Panc1 (cell line): ENCODE measurements at regions not wholly inside any gene's neighbourhood (a gene's known extent, or its start where the extent isn't known, plus 50 kb on each side); places are given as distances from the start of the nearest gene placed in this dataset.

Experiments used
- ATAC-seq: fragments of 200-7000 bp; cut with Tn5 transposase; 2 replicates; pipeline ENCODE4 v1.9.1; 2020; ENCODE audit warnings: mild to moderate bottlenecking, moderate library complexity
- BruUV-seq: library from RNA; stranded (reverse); fragments of 400-500 nt; replicated peaks from 2 replicates; lab custom pipeline; 2021; lab: Mats Ljungman, UMichigan
- CTCF ChIA-PET: fragments of 300-600 bp; sonication (Branson Sonifier 250); formaldehyde crosslinking; loops from one replicate; lab custom pipeline; 2022; ENCODE audit warnings: antibody characterized with exemption; lab: Charles Lee
- POLR2A ChIA-PET: fragments of 300-600 bp; sonication (Branson Sonifier 250); formaldehyde crosslinking; loops from one replicate; lab custom pipeline; 2022; ENCODE audit warnings: antibody characterized with exemption; lab: Charles Lee
- DNase-seq: peaks from one replicate; pipeline ENCODE4 v3.0.0-alpha.2; 2010; ENCODE audit warnings: low read depth, low spot score
- H3K27ac ChIP-seq: 2 replicates; pipeline ENCODE4 v1.5.1; 2011; ENCODE audit warnings: mild to moderate bottlenecking, low read length, inconsistent platforms
- H3K27me3 ChIP-seq: fragments of 200-500 bp; sonication (Bioruptor generic); 2 replicates; pipeline ENCODE4 v1.6.0; 2014; ENCODE audit warnings: low read length, inconsistent platforms; ENCODE audit not compliant: control insufficient read depth, insufficient read depth
- H3K36me3 ChIP-seq: fragments of 200-500 bp; sonication (Bioruptor generic); 2 replicates; pipeline ENCODE4 v1.5.1; 2014; ENCODE audit warnings: inconsistent platforms, mild to moderate bottlenecking, low read length, moderate library complexity; ENCODE audit not compliant: control insufficient read depth, insufficient read depth
- H3K4me1 ChIP-seq: 2 replicates; pipeline ENCODE4 v1.5.1; 2011; ENCODE audit warnings: inconsistent platforms, mild to moderate bottlenecking, low read length, moderate library complexity; ENCODE audit not compliant: control insufficient read depth, insufficient read depth
- H3K4me3 ChIP-seq, 2 experiments: 2 replicates each; pipeline ENCODE4 v1.5.1; 2011 to 2012; ENCODE audit warnings: low read depth in 2 of 2, low read length in 2 of 2, mild to moderate bottlenecking in 2 of 2, inconsistent platforms in 1 of 2, moderate library complexity in 1 of 2
- H3K9me3 ChIP-seq: fragments of 200-500 bp; sonication (Bioruptor generic); 2 replicates; pipeline ENCODE4 v1.5.1; 2014; ENCODE audit warnings: low read depth, mild to moderate bottlenecking, inconsistent platforms, low read length, moderate library complexity; ENCODE audit not compliant: control insufficient read depth, insufficient read depth
- CTCF ChIP-seq: fragments of 450-650 bp; IDR thresholded peaks from 2 replicates; pipeline ENCODE4 v1.5.1; 2017; ENCODE audit warnings: mild to moderate bottlenecking
- POLR2AphosphoS5 ChIP-seq: IDR thresholded peaks from 2 replicates; pipeline ENCODE4 v1.6.1; 2012; ENCODE audit warnings: mild to moderate bottlenecking, low read depth, low read length, moderate library complexity
- REST ChIP-seq, 2 experiments: IDR thresholded peaks; 2 replicates each; pipeline ENCODE4 v1.6.1; 2011 to 2012; ENCODE audit warnings: low read depth in 2 of 2, control low read depth in 1 of 2, low read length in 1 of 2, mild to moderate bottlenecking in 1 of 2, moderate library complexity in 1 of 2; ENCODE audit not compliant: insufficient read depth in 1 of 2
- SIN3A ChIP-seq: IDR thresholded peaks from 2 replicates; pipeline ENCODE4 v1.6.1; 2012; ENCODE audit warnings: low read depth, mild to moderate bottlenecking, low read length, moderate library complexity, borderline replicate concordance; ENCODE audit not compliant: insufficient read depth
- TCF7L2 ChIP-seq: IDR thresholded peaks from 2 replicates; pipeline ENCODE4 v1.6.1; 2011; ENCODE audit warnings: mild to moderate bottlenecking, low read depth, low read length, inconsistent platforms
- in situ Hi-C: cut with HindIII; loops from 2 replicates; pipeline ENCODE4 v1.10.0; 2016; ENCODE audit warnings: low sequenced_read_pairs, low pct_unique_long_range_greater_than_20kb
- intact Hi-C: fragments of 100-400 bp; cut with micrococcal nuclease; formaldehyde crosslinking; loops from one replicate; pipeline ENCODE4 v1.10.0; 2022; ENCODE audit not compliant: unreplicated experiment

- Histone ChIP-seq H3K27me3 (peaks cover 13% of the 10 kb centered on the region; the same call in 1 of the 2 replicates), H3K27ac (no peak overlapping the region), H3K4me1 (peaks cover 10% of the 10 kb centered on the region), H3K9me3 (no peaks in the 10 kb centered on the region), H3K4me3 (peak overlapping the region in 1 of 2 experiments; percentile 0; a peak in 1 of 4 replicates), H3K36me3 (no peaks in the 10 kb centered on the region)
- peak; percentile 68; the same call in 1 of the 2 replicates for ATAC-seq
- intact Hi-C loops = loop anchor here (2.0 to 5.0 kb wide), 2 partner anchors 213 to 367 kb away; no protein-coding TSS in a partner anchor
- CTCF ChIA-PET = interaction anchor here (0.6 to 2.2 kb wide), 5 partner anchors 176 to 576 kb away, joined by 3 to 13 read pairs (median 6); no protein-coding TSS in a partner anchor
- POLR2A ChIA-PET = no interaction called here
- in situ Hi-C loops = no loop called here
- BruUV-seq = no TSS peak
- peak; percentile 47 for DNase-seq
- no peak for TF ChIP-seq POLR2AphosphoS5
- peak; percentile 98 for TF ChIP-seq CTCF
Measured at GRCh38 chr6:166775180-166775922, 148.3 kb upstream of the RPS6KA2 start.

- DNase-seq = no peak
- H3K27me3 ChIP-seq = peaks cover 13% of the 10 kb centered on the region; the same call in 1 of the 2 replicates
- in situ Hi-C loops = no loop called here
- H3K27ac ChIP-seq = no peak overlapping the region
- peaks cover 10% of the 10 kb centered on the region for H3K4me1 ChIP-seq
- no peak overlapping the region for H3K4me3 ChIP-seq
- no peaks in the 10 kb centered on the region for H3K36me3 ChIP-seq
- intact Hi-C loops = loop anchor here (2.0 to 5.0 kb wide), 2 partner anchors 214 to 368 kb away; no protein-coding TSS in a partner anchor
- no peak for ATAC-seq
- no peak for TF ChIP-seq CTCF
- no peak for TF ChIP-seq TCF7L2
- TF ChIP-seq SIN3A = no peak
- no peaks in the 10 kb centered on the region for H3K9me3 ChIP-seq
- CTCF ChIA-PET = interaction anchor here (0.6 to 2.2 kb wide), 7 partner anchors 24 to 577 kb away, joined by 3 to 13 read pairs (median 7); no protein-coding TSS in a partner anchor
- no TSS peak for BruUV-seq
- POLR2A ChIA-PET = no interaction called here
Measured at GRCh38 chr6:166774770-166775169, 147.7 kb upstream of the RPS6KA2 start.

GRCh38 chr6:166774292-166774691 is 147.2 kb upstream of the RPS6KA2 start:
- intact Hi-C loops = loop anchor here (2.0 kb wide), 1 partner anchor 215 kb away; no protein-coding TSS in a partner anchor
- no peak for ATAC-seq
- POLR2A ChIA-PET = no interaction called here

More at GRCh38 chr6:166774292-166774691, 147.2 kb upstream of the RPS6KA2 start:
- Histone ChIP-seq H3K27ac (no peak overlapping the region), H3K27me3 (peaks cover 13% of the 10 kb centered on the region; the same call in 1 of the 2 replicates), H3K9me3 (no peaks in the 10 kb centered on the region), H3K4me3 (no peak overlapping the region), H3K36me3 (no peaks in the 10 kb centered on the region), H3K4me1 (peaks cover 10% of the 10 kb centered on the region)
- no TSS peak for BruUV-seq
- in situ Hi-C loops = no loop called here
- DNase-seq = no peak
- no peak for TF ChIP-seq SIN3A
- TF ChIP-seq CTCF = no peak
- no peak for TF ChIP-seq REST (IDR thresholded peaks at IDR 0.05; ENCODE audit: insufficient read depth in 1 of 2, low read depth in 2 of 2, low read length in 1 of 2)
- no peak for TF ChIP-seq TCF7L2
- TF ChIP-seq POLR2AphosphoS5 = no peak
- CTCF ChIA-PET = interaction anchor here (0.6 to 2.2 kb wide), 6 partner anchors 25 to 577 kb away, joined by 3 to 13 read pairs (median 7); no protein-coding TSS in a partner anchor
